ENCODE measurements at regions not wholly inside any gene's neighbourhood (a gene's known extent, or its start where the extent isn't known, plus 50 kb on each side); places are given as distances from the start of the nearest gene placed in this dataset.

DNA sequence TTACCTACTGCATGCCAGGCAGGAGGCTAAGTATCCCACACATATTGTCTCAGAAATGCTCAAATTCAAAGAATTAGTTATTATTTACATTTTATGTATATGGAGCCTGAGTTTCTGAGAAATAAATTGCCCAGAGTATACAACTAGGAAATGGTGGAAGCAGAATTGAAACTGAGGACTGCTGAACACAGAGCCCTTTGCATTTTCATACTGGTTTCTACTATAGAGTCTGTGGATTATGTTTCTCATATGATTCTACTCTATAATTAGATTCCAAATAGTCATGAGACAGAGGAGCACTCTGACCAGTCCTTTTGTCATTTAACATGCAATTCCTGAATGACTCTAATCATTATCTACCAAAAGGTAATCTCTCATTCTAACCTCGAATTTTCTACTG lies 254.3 kb downstream of the LMBRD1 start:
- TF ChIP-seq, protein P1, sequence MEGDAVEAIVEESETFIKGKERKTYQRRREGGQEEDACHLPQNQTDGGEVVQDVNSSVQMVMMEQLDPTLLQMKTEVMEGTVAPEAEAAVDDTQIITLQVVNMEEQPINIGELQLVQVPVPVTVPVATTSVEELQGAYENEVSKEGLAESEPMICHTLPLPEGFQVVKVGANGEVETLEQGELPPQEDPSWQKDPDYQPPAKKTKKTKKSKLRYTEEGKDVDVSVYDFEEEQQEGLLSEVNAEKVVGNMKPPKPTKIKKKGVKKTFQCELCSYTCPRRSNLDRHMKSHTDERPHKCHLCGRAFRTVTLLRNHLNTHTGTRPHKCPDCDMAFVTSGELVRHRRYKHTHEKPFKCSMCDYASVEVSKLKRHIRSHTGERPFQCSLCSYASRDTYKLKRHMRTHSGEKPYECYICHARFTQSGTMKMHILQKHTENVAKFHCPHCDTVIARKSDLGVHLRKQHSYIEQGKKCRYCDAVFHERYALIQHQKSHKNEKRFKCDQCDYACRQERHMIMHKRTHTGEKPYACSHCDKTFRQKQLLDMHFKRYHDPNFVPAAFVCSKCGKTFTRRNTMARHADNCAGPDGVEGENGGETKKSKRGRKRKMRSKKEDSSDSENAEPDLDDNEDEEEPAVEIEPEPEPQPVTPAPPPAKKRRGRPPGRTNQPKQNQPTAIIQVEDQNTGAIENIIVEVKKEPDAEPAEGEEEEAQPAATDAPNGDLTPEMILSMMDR (IDR thresholded peaks at IDR 0.05) = no peak
- TF ChIP-seq ZFX (IDR thresholded peaks at IDR 0.05; ENCODE audit: borderline replicate concordance) = no peak

Measured in 22Rv1 (cell line).